ENCODE measurements at regions not wholly inside any gene's neighbourhood (a gene's known extent, or its start where the extent isn't known, plus 50 kb on each side); places are given as distances from the start of the nearest gene placed in this dataset.
"Not testable (repeated sequence)": the region's sequence is repeated elsewhere in the genome, so short reads cannot be mapped to it uniquely, and the experiment has no call there.

GRCh38 chr5:36481454-36482120 is 124.8 kb upstream of the SLC1A3 start:
- no peak for DNase-seq (ENCODE audit: low read depth in 3 of 3)

- no peak for DNase-seq (ENCODE audit: low read depth in 3 of 3)
Measured at GRCh38 chr5:36482812-36483211, 123.6 kb upstream of the SLC1A3 start.

DNA sequence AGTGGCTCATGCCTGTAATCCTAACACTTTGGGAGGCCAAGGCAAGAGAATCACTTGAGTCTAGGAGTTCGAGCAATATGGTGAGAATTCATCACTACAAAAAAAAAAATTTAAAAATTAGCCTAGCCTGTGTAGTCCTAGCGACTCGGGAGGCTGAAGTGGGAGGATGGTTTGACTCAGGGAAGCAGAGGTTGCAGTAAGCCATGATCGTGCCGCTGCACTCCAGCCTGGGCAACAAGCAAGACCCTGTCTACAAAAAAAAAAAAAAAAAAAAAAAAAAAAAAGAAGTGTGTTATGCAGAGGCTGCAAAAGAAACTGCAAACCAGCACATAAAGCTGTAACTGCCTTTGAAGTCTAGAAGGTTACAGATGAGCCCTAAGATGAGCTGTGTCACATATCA is 116.9 kb upstream of the SLC1A3 start:
- DNase-seq (ENCODE audit: low read depth in 3 of 3): no peak

DNA sequence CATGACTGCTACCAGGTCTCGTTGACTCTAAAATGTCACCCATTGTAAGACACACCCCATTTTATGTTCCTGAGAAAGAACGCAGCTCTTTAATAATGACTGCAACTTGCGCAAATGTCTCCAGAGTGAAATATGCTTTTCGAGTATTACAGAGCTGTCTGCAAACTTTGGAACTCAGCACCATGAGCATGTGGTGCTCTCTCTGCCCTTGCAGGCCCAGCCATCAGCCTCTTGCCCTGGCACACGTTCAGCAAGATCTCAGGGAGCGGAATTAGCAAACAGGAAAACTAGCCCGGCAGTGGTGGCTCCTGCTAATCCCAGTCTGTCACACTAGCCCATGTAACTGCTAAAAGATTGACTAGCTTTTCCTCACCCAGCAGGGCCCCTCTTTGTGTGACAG is 114.5 kb upstream of the SLC1A3 start:
- no peak for DNase-seq (ENCODE audit: low read depth in 3 of 3)

- no peak for DNase-seq (ENCODE audit: low read depth in 3 of 3)
Measured at GRCh38 chr5:36492984-36493654, 113.3 kb upstream of the SLC1A3 start.

GRCh38 chr5:36494028-36494427 is 112.4 kb upstream of the SLC1A3 start:
- no peak for DNase-seq (ENCODE audit: low read depth in 3 of 3)

GRCh38 chr5:36494841-36495601 is 111.4 kb upstream of the SLC1A3 start:
- DNase-seq (ENCODE audit: low read depth in 3 of 3): no peak

- no peak for DNase-seq (ENCODE audit: low read depth in 3 of 3)
Measured at GRCh38 chr5:36495611-36496010, 110.8 kb upstream of the SLC1A3 start.

DNA sequence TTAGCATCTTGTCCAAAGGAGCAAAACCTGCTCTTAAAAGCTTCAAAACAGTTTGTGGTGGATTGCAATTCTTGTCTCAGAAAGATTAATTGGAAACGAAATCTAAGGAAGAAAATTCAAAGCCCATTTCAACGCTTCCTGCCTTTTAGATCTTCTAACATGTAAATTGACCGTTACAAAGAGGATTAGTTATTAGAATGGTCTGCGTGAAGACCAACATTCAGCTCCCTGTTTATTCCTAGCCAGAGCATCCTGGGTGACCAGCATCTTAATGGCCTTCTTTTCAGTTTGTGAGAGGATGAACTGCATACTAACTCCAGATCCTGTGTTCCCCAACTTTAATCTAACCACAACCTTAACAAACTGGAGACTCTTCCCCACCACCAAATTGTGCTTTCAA is 109.9 kb upstream of the SLC1A3 start:
- DNase-seq (ENCODE audit: low read depth in 3 of 3): no peak

- DNase-seq (ENCODE audit: low read depth in 3 of 3): no peak
Measured at GRCh38 chr5:36502608-36503007, 103.8 kb upstream of the SLC1A3 start.

DNA sequence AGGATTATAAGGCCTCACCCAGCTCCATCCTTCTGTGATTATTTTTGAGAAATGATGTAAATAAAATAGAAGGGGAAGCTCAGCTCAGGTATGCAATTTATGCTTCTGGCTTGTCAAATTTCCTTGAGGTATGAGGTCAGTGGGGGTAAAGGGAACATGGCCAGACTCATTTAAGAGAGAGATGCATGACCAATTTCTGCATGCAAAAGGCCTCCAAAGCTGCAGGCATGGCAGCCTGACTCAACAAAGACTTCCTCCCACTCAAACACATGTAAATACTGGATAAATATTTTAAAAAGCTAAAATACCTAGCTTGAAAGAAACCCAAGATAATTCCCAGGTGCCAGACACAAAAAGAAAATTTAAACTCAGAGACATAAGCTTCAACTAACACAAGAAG is 101.4 kb upstream of the SLC1A3 start:
- no peak for DNase-seq (ENCODE audit: low read depth in 3 of 3)

GRCh38 chr5:36507332-36507952 is 99.0 kb upstream of the SLC1A3 start:
- DNase-seq (ENCODE audit: low read depth in 3 of 3): peak; percentile 40 to 63 (median 61)

GRCh38 chr5:36508331-36508730 is 98.1 kb upstream of the SLC1A3 start:
- DNase-seq (ENCODE audit: low read depth in 3 of 3): not testable (repeated sequence)

GRCh38 chr5:36513647-36514046 is 92.8 kb upstream of the SLC1A3 start:
- not testable (repeated sequence) for DNase-seq (ENCODE audit: low read depth in 3 of 3)

GRCh38 chr5:36519881-36520280 is 86.5 kb upstream of the SLC1A3 start:
- DNase-seq (ENCODE audit: low read depth in 3 of 3): no peak

GRCh38 chr5:36521219-36521618 is 85.2 kb upstream of the SLC1A3 start:
- DNase-seq (ENCODE audit: low read depth in 3 of 3): no peak

GRCh38 chr5:36521838-36522745 is 84.3 kb upstream of the SLC1A3 start:
- no peak for DNase-seq (ENCODE audit: low read depth in 3 of 3)

GRCh38 chr5:36522746-36523065 is 83.7 kb upstream of the SLC1A3 start:
- DNase-seq (ENCODE audit: low read depth in 3 of 3): no peak

DNA sequence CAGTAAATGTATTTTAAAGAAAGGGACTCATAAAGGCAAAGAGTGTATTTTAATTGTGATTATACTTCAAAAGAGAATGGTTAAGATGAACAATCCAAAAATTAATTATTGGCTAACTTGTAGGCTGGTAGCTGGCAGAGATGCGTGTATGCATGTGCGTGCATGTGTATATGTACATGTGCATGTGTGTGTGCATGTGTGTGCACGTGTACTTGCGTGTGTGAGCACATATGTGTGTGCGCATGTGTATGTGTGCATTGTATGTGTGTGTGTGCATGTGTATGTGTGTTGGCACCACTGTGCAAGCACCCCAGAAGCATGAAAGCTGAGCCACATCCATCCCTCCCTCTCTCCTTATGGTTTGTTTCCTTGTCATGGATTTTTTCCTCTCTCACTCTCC is 83.0 kb upstream of the SLC1A3 start:
- no peak for DNase-seq (ENCODE audit: low read depth in 3 of 3)

DNA sequence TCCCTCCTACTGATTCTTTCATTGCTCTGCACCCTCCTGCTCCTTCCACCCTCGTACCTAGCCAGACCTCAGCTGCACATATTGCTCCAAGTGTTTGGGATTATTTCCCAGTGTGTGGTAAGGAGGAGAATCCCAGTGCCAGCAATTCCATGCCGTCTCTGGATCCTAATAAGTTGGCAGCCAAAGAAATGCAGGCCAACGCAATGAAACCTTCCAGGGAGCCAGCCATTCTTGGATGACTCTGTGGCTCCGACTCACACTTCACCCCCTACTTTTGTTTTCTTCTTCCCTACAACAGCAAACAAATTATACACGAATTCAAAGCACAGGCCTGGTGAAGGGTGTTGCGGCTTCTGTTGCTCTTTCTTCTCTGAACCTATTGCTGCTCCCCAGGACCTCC is 82.5 kb upstream of the SLC1A3 start:
- DNase-seq (ENCODE audit: low read depth in 3 of 3): no peak

GRCh38 chr5:36526537-36526936 is 79.9 kb upstream of the SLC1A3 start:
- no peak for DNase-seq (ENCODE audit: low read depth in 3 of 3)

GRCh38 chr5:36528588-36528987 is 77.8 kb upstream of the SLC1A3 start:
- DNase-seq (ENCODE audit: low read depth in 3 of 3): no peak
